K562 (cell line): ENCODE measurements at regions not wholly inside any gene's neighbourhood (a gene's known extent, or its start where the extent isn't known, plus 50 kb on each side); places are given as distances from the start of the nearest gene placed in this dataset.

Experiments
- ATAC-seq: fragments of 200-7000 bp; cut with Tn5 transposase; 3 replicates; pipeline ENCODE4 v1.9.1; 2020; ENCODE audit warnings: moderate library complexity
- BruUV-seq: library from RNA; stranded (reverse); fragments of 400-500 nt; replicated peaks from 2 replicates; lab custom pipeline; 2021; lab: Mats Ljungman, UMichigan
- CTCF ChIA-PET: fragments of 300-600 bp; formaldehyde crosslinking; extraction: SDS; loops from one replicate; lab custom pipeline; 2021; ENCODE audit warnings: low intra/inter-chr PET ratio; lab: Yijun Ruan, JAX
- POLR2A ChIA-PET: fragments of 300-600, 350-650 bp; sonication (Branson Sonifier 250); formaldehyde crosslinking; extraction: SDS; loops from one replicate; lab custom pipeline; 2021; ENCODE audit warnings: antibody characterized with exemption, inconsistent platforms; lab: Yijun Ruan, JAX
- DNase-seq, 4 experiments: peaks; one replicate each; pipeline versions ENCODE4 v3.0.0 to v3.0.0-alpha.2; 2011 to 2018; ENCODE audit warnings: low spot score in 3 of 4, mixed read lengths in 3 of 4; ENCODE audit errors: extremely low read depth in 1 of 4
- FAIRE-seq: peaks from 2 replicates; lab custom pipeline; 2011; peaks lifted over from hg19 to GRCh38; lab: Jason Lieb, UNC
- H2AFZ ChIP-seq: 2 replicates; pipeline ENCODE4 v1.6.0; 2011; ENCODE audit warnings: low read depth, low read length, control low read depth, inconsistent platforms
- H3K27ac ChIP-seq: fragments of 200-600 bp; 3 replicates; pipeline ENCODE4 v1.8.0; 2011; ENCODE audit warnings: low read depth, mild to moderate bottlenecking, control low read depth, inconsistent platforms, low read length, moderate library complexity, mixed read lengths; ENCODE audit errors: extremely low read depth
- H3K27me3 ChIP-seq, 2 experiments: fragments of 300-600 bp in 1 of 2; 2 replicates in 1 of 2; 3 replicates in 1 of 2; pipeline versions ENCODE4 v1.6.0 to v1.8.0; 2011; ENCODE audit warnings: inconsistent platforms in 2 of 2, low read length in 2 of 2, mild to moderate bottlenecking in 1 of 2, mixed read lengths in 1 of 2, moderate library complexity in 1 of 2; ENCODE audit not compliant: control insufficient read depth in 2 of 2, insufficient read depth in 2 of 2
- H3K36me3 ChIP-seq: fragments of 300-600 bp; 3 replicates; pipeline ENCODE4 v1.8.0; 2011; ENCODE audit warnings: mild to moderate bottlenecking, low read length, inconsistent platforms; ENCODE audit not compliant: control insufficient read depth, insufficient read depth
- H3K4me1 ChIP-seq, 2 experiments: fragments of 200-600 bp in 1 of 2; replicated peaks in 1 of 2; 2 replicates in 1 of 2; 3 replicates in 1 of 2; pipeline versions ENCODE4 v1.5.1 to v1.8.0; 2011; ENCODE audit warnings: inconsistent platforms in 2 of 2, low read length in 2 of 2, mild to moderate bottlenecking in 1 of 2, mixed read lengths in 1 of 2, moderate library complexity in 1 of 2; ENCODE audit not compliant: control insufficient read depth in 2 of 2, insufficient read depth in 2 of 2
- H3K4me2 ChIP-seq: 2 replicates; pipeline ENCODE4 v1.6.1; 2011; ENCODE audit warnings: low read length, control low read depth, inconsistent platforms, mixed read lengths; ENCODE audit not compliant: insufficient read depth
- H3K4me3 ChIP-seq: fragments of 200-600 bp; sonication (generic), shearing (Covaris generic); 2 replicates; pipeline ENCODE4 v1.5.1; 2016; ENCODE audit warnings: control low read depth, inconsistent platforms
- H3K79me2 ChIP-seq: fragments of 200-600 bp; 3 replicates; pipeline ENCODE4 v1.8.0; 2011; ENCODE audit warnings: low read length, inconsistent platforms; ENCODE audit not compliant: control insufficient read depth, insufficient read depth
- H3K9ac ChIP-seq, 2 experiments: 2 replicates each; pipeline versions ENCODE4 v1.6.0 to v1.6.1; 2011; ENCODE audit warnings: low read depth in 2 of 2, low read length in 2 of 2, control low read depth in 1 of 2, inconsistent platforms in 1 of 2, mild to moderate bottlenecking in 1 of 2, mixed read lengths in 1 of 2; ENCODE audit not compliant: insufficient read depth in 1 of 2
- H3K9me1 ChIP-seq: one replicate; pipeline ENCODE4 v1.6.0; 2011; ENCODE audit warnings: inconsistent platforms, mild to moderate bottlenecking, low read length, moderate library complexity; ENCODE audit not compliant: control insufficient read depth, insufficient read depth
- H3K9me3 ChIP-seq: replicated peaks from 2 replicates; pipeline ENCODE4 v1.5.1; 2011; ENCODE audit warnings: low read depth, low read length, inconsistent platforms; ENCODE audit not compliant: control insufficient read depth, insufficient read depth
- H4K20me1 ChIP-seq: replicated peaks from 2 replicates; pipeline ENCODE4 v1.6.1; 2011; ENCODE audit warnings: low read length, inconsistent platforms, mixed read lengths; ENCODE audit not compliant: control insufficient read depth, insufficient read depth
- BCOR ChIP-seq: fragments of 450-650 bp; IDR thresholded peaks from 2 replicates; pipeline ENCODE4 v1.6.1; 2016
- CBX2 ChIP-seq: fragments of 200-600 bp; sonication (generic); IDR thresholded peaks from one replicate; pipeline ENCODE4 v1.6.1; 2012; ENCODE audit warnings: mild to moderate bottlenecking, low read length, inconsistent platforms; ENCODE audit not compliant: insufficient read depth, poor library complexity, severe bottlenecking
- FOSL1 ChIP-seq: fragments of 200-800 bp; sonication (Bioruptor generic); conservative IDR thresholded peaks from 2 replicates; pipeline ENCODE4 v1.6.1; 2016; ENCODE audit warnings: missing genetic modification characterization, missing compliant biosample characterization
- MECOM ChIP-seq: fragments of 250-450 bp; sonication (Bioruptor Pico); IDR thresholded peaks from 2 replicates; pipeline ENCODE4 v1.8.0; 2022; ENCODE audit warnings: inconsistent platforms
- RBM39 ChIP-seq: fragments of 200-400 bp; formaldehyde crosslinking; optimal IDR thresholded peaks from 2 replicates; pipeline ENCODE3; 2018; ENCODE audit warnings: low read depth, low read length
- XRCC4 ChIP-seq: IDR thresholded peaks from one replicate; pipeline ENCODE4 v1.6.1; 2011; ENCODE audit not compliant: insufficient read depth, insufficient read length; ENCODE audit errors: extremely low read depth
- YY1 ChIP-seq, 3 experiments: IDR thresholded peaks; 2 replicates each; pipeline ENCODE4 v1.6.1; 2011; ENCODE audit warnings: low read length in 2 of 3, mild to moderate bottlenecking in 2 of 3, moderate library complexity in 2 of 3, borderline replicate concordance in 1 of 3, control low read depth in 1 of 3, low read depth in 1 of 3; ENCODE audit not compliant: insufficient read depth in 3 of 3, insufficient replicate concordance in 2 of 3, control insufficient read depth in 1 of 3, insufficient read length in 1 of 3; ENCODE audit errors: extremely low read depth in 1 of 3
- ZFP30 ChIP-seq: fragments of 250-450 bp; sonication (Bioruptor Pico); IDR thresholded peaks from 2 replicates; pipeline ENCODE4 v1.8.0; 2022; ENCODE audit warnings: moderate library complexity, mild to moderate bottlenecking, inconsistent platforms, borderline replicate concordance
- ZNF134 ChIP-seq: fragments of 250-450 bp; sonication (Bioruptor Pico); conservative IDR thresholded peaks from 2 replicates; pipeline ENCODE4 v1.4.0; 2020
- WGBS: fragments of 100-300 bp; shearing (Covaris generic); methylation state at CpG from one replicate; pipeline ENCODE4 v1.1.6; 2016; ENCODE audit warnings: low coverage, mixed read lengths; ENCODE audit not compliant: insufficient coverage; ENCODE audit errors: missing lambda C conversion rate; 5-methylcytosine and 5-hydroxymethylcytosine counted together
- in situ Hi-C: fragments of 300-500 bp; cut with MboI; formaldehyde crosslinking; loops from 4 replicates; pipeline ENCODE4 v1.15.0; 2018; ENCODE audit warnings: inconsistent platforms, mixed read lengths
- intact Hi-C: fragments of 100-400 bp; cut with micrococcal nuclease; formaldehyde crosslinking; loops from 2 replicates; pipeline ENCODE4 v1.14.2; 2022
- TF ChIP-seq, protein P1 (sequence below): fragments of 150-350 bp; conservative IDR thresholded peaks from 2 replicates; pipeline ENCODE4 v1.6.1; 2014; ENCODE audit warnings: low read length
- TF ChIP-seq, protein P2 (sequence below): fragments of 450-650 bp; IDR thresholded peaks from 2 replicates; pipeline ENCODE4 v1.6.1; 2018; ENCODE audit not compliant: partially characterized antibody
- TF ChIP-seq, protein P3 (sequence below): fragments of 200-800 bp; sonication (Bioruptor generic); IDR thresholded peaks from 2 replicates; pipeline ENCODE4 v1.6.1; 2017; ENCODE audit warnings: missing genetic modification characterization, missing compliant biosample characterization
- TF ChIP-seq, protein P4 (sequence below): fragments of 250-450 bp; sonication (Bioruptor Pico); IDR thresholded peaks from 2 replicates; pipeline ENCODE4 v1.5.0; 2021

DNA sequence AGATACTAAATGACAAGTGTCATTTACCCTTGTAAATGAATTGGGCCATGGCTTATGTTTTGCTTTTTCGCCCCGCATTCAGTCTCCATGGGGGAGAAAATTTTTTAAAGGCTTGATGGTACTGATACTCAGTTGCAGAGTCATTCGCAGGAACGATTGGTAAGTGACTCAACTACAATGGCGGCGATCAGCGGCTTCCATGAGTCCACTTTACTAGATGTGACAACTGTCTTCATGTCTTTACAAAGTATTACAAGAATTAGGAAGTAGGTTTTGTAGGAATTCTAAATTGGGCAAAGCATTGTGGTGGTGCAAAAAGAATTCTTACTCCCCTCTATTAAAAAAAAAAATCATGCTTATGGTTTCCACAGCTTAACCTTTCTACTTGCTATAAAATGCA lies 108.8 kb upstream of the ZEB1 start:
- intact Hi-C loops (no loop called here), in situ Hi-C loops (no loop called here)
- ATAC-seq = no peak
- H3K9me1 ChIP-seq = no peaks in the 10 kb centered on the region
- H3K9ac ChIP-seq = no peak overlapping the region
- H3K27me3 ChIP-seq = peaks cover 0 to 18% of the 10 kb centered on the region in 2 experiments; a peak in 3 of 5 replicates
- H4K20me1 ChIP-seq = no peaks in the 10 kb centered on the region
- CTCF ChIA-PET = no interaction called here
- no peak for FAIRE-seq
- H3K9me3 ChIP-seq = no peaks in the 10 kb centered on the region; the same call in 1 of the 2 replicates
- H3K27ac ChIP-seq = no peak overlapping the region
- WGBS = 3% methylated on average over 7 of the region's 7 CpGs
- no TSS peak for BruUV-seq
- H3K79me2 ChIP-seq = no peaks in the 10 kb centered on the region
- H3K4me2 ChIP-seq = no peak overlapping the region
- no peak overlapping the region for H3K4me3 ChIP-seq
- POLR2A ChIA-PET = no interaction called here
- H3K4me1 ChIP-seq = no peaks in the 10 kb centered on the region; a peak in 1 of 5 replicates
- no peaks in the 10 kb centered on the region for H3K36me3 ChIP-seq
- H2AFZ ChIP-seq = no peak overlapping the region
- DNase-seq = no peak
- TF ChIP-seq YY1 (IDR thresholded peaks at IDR 0.05; ENCODE audit: borderline replicate concordance in 1 of 3, control insufficient read depth in 1 of 3, extremely low read depth in 1 of 3, insufficient read depth in 3 of 3, insufficient read length in 1 of 3, insufficient replicate concordance in 2 of 3, low read depth in 1 of 3, low read length in 2 of 3) (peak in 1 of 3 experiments; percentile 64), BCOR (no peak), FOSL1 (0 out of 2 replicates have a peak, but pooled peaks have one; percentile 28), ZNF134 (CRISPR knock-in tag) (no peak), CBX2 (no peak), ZFP30 (CRISPR knock-in tag) (no peak), RBM39 (no peak), XRCC4 (no peak), MECOM (no peak)
- TF ChIP-seq, protein P1, sequence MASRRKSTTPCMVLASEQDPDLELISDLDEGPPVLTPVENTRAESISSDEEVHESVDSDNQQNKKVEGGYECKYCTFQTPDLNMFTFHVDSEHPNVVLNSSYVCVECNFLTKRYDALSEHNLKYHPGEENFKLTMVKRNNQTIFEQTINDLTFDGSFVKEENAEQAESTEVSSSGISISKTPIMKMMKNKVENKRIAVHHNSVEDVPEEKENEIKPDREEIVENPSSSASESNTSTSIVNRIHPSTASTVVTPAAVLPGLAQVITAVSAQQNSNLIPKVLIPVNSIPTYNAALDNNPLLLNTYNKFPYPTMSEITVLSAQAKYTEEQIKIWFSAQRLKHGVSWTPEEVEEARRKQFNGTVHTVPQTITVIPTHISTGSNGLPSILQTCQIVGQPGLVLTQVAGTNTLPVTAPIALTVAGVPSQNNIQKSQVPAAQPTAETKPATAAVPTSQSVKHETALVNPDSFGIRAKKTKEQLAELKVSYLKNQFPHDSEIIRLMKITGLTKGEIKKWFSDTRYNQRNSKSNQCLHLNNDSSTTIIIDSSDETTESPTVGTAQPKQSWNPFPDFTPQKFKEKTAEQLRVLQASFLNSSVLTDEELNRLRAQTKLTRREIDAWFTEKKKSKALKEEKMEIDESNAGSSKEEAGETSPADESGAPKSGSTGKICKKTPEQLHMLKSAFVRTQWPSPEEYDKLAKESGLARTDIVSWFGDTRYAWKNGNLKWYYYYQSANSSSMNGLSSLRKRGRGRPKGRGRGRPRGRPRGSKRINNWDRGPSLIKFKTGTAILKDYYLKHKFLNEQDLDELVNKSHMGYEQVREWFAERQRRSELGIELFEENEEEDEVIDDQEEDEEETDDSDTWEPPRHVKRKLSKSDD = peak; percentile 83; the same call in 1 of the 2 replicates
- TF ChIP-seq, protein P2, sequence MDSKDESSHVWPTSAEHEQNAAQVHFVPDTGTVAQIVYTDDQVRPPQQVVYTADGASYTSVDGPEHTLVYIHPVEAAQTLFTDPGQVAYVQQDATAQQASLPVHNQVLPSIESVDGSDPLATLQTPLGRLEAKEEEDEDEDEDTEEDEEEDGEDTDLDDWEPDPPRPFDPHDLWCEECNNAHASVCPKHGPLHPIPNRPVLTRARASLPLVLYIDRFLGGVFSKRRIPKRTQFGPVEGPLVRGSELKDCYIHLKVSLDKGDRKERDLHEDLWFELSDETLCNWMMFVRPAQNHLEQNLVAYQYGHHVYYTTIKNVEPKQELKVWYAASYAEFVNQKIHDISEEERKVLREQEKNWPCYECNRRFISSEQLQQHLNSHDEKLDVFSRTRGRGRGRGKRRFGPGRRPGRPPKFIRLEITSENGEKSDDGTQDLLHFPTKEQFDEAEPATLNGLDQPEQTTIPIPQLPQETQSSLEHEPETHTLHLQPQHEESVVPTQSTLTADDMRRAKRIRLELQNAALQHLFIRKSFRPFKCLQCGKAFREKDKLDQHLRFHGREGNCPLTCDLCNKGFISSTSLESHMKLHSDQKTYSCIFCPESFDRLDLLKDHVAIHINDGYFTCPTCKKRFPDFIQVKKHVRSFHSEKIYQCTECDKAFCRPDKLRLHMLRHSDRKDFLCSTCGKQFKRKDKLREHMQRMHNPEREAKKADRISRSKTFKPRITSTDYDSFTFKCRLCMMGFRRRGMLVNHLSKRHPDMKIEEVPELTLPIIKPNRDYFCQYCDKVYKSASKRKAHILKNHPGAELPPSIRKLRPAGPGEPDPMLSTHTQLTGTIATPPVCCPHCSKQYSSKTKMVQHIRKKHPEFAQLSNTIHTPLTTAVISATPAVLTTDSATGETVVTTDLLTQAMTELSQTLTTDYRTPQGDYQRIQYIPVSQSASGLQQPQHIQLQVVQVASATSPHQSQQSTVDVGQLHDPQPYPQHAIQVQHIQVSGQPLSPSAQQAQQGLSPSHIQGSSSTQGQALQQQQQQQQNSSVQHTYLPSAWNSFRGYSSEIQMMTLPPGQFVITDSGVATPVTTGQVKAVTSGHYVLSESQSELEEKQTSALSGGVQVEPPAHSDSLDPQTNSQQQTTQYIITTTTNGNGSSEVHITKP = no peak
- TF ChIP-seq, protein P3, sequence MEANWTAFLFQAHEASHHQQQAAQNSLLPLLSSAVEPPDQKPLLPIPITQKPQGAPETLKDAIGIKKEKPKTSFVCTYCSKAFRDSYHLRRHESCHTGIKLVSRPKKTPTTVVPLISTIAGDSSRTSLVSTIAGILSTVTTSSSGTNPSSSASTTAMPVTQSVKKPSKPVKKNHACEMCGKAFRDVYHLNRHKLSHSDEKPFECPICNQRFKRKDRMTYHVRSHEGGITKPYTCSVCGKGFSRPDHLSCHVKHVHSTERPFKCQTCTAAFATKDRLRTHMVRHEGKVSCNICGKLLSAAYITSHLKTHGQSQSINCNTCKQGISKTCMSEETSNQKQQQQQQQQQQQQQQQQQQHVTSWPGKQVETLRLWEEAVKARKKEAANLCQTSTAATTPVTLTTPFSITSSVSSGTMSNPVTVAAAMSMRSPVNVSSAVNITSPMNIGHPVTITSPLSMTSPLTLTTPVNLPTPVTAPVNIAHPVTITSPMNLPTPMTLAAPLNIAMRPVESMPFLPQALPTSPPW (CRISPR knock-in tag) = no peak
- TF ChIP-seq, protein P4, sequence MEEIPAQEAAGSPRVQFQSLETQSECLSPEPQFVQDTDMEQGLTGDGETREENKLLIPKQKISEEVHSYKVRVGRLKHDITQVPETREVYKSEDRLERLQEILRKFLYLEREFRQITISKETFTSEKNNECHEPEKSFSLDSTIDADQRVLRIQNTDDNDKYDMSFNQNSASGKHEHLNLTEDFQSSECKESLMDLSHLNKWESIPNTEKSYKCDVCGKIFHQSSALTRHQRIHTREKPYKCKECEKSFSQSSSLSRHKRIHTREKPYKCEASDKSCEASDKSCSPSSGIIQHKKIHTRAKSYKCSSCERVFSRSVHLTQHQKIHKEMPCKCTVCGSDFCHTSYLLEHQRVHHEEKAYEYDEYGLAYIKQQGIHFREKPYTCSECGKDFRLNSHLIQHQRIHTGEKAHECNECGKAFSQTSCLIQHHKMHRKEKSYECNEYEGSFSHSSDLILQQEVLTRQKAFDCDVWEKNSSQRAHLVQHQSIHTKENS (CRISPR knock-in tag) = no peak
